HG03457 (cell line): ENCODE measurements at regions not wholly inside any gene's neighbourhood (a gene's known extent, or its start where the extent isn't known, plus 50 kb on each side); places are given as distances from the start of the nearest gene placed in this dataset.

ENCODE experiments used
- ATAC-seq: cut with Tn5 transposase; IDR thresholded peaks from one replicate; pipeline ENCODE4 v1.9.1; 2021; ENCODE audit warnings: moderate number of reproducible peaks; ENCODE audit not compliant: unreplicated experiment

DNA sequence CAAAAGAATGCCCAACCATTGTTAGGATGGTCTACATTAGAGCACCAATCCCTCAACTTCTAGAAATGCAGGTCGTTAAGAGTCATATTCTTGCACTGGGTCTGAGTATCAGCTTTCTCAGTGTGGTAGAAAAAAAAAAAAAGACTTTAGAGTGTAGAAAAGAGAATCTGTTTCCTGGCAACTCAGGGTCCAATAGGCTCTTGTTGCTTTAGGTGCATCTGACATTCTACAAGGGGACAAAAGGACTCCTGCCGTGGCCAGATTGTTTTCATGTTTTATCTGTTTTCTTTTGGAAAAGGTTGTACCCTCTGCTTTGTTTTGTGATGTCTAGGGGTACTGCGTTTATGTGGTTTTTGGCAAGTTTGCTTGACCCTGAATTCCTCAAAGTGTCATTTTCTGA, 105.4 kb upstream of the KCNK2 start:
- ATAC-seq, result no peak

DNA sequence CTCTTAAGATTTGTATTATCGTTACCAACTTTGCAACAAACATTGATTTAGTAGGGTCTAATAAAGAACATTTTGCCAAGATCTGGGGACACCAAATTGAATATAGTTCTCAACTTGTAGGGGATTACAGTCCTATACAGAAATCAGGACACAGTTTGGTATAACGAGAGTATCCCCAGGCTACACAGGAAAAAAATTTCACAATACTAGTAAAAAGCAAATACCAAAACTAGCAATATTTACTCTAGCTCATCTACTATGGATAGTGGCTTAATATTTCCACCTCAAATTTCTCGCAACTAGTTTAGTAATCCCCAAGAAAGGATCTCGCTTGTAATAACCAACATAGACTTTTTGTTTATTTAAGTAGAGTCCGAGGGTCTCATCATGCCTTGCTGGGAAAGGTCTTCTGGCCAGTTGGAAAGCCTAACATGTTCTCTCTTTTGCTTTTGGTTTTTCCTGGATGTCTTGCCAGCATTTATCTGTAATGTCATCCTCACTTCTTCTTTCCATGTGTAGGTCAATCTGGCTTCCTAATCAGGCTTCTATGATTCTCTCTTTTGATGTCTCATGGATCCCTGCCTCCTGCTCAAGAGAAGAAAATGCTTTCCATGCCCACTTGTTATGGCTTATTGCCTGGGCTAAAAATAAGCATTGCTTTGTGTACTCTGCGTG, 104.7 kb upstream of the KCNK2 start:
- no peak for ATAC-seq

DNA sequence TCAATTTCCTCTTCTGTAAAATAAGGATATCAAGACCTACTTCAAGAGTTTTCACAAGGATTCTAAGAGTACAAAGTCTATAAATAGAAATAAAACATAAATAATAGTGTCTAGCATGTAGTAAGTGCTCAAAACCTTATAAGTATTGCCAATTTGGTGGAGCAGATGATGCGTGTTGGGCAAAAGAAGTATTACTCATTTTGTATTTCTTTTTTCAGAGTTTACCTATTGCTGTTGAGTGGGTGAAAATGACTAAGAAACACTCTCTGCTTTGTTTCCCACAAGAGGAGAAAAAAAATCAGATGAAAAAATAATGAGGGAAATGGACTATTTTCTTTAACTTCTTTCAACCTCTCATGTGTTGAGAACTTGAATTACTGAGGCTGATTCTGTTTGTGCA, 103.3 kb upstream of the KCNK2 start:
- ATAC-seq, result no peak

DNA sequence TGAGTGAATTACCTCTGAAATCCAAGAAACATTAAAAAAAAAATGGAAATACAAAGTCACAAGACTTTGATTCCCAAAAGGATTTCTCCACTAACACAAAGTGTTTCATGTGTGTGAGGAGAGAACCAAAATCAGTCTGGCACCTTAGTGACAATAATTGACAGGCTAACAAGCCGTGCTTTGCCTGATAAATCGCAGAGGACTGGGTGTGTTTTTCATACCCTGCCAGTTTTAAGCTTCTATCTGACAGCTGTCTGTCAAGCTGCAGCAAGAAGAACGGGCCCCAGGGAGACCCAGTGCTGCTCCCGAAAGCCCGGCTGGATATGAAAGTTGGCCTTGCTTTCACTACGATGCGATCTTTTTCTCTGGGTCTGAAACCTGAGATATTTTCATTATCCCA, 101.6 kb upstream of the KCNK2 start:
- no peak for ATAC-seq

- no peak for ATAC-seq
Measured at GRCh38 chr1:214983126-214983869, 99.2 kb upstream of the KCNK2 start.

DNA sequence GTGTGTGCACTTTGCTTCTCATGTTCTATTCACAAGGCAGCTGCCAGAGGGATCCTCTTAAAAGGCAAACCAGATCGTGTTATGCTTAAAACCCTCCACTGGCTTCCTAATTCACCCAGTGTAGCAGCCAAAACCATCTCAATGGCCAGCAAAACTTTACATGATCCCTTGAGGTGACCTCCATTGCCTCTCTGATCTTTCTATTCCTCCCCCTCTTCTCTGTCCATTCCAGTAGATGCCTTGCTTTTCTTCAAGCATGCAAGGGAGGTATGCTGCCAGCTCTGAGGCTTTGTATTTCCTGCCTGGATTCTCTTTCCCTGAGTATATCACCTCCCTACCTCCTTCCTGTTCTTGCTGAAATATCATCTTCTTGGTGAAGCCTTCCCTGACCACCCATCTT, 93.2 kb upstream of the KCNK2 start:
- ATAC-seq, result no peak

DNA sequence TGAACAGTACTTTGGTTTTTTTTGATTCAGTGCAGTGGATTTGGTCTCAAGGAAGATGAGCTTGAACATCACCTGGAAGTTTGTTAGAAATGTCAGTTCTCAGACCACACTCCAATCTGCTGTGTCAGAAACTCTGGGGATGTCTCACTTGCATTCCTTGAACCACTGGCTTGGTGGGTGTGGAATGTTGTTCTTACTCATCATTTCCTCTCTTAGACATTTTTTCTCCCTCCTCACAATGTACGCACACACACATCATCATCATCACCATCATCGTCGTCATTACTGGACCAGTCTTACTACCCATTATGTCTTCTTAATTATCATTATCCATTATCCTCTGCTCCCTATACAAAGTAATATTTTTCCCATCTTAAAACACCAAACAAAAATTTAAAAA, 91.9 kb upstream of the KCNK2 start:
- no peak for ATAC-seq

- no peak for ATAC-seq
Measured at GRCh38 chr1:214991691-214992315, 90.7 kb upstream of the KCNK2 start.

- ATAC-seq, result no peak
Measured at GRCh38 chr1:214993419-214993818, 89.1 kb upstream of the KCNK2 start.

GRCh38 chr1:214997685-214998084, 84.9 kb upstream of the KCNK2 start:
- no peak for ATAC-seq

DNA sequence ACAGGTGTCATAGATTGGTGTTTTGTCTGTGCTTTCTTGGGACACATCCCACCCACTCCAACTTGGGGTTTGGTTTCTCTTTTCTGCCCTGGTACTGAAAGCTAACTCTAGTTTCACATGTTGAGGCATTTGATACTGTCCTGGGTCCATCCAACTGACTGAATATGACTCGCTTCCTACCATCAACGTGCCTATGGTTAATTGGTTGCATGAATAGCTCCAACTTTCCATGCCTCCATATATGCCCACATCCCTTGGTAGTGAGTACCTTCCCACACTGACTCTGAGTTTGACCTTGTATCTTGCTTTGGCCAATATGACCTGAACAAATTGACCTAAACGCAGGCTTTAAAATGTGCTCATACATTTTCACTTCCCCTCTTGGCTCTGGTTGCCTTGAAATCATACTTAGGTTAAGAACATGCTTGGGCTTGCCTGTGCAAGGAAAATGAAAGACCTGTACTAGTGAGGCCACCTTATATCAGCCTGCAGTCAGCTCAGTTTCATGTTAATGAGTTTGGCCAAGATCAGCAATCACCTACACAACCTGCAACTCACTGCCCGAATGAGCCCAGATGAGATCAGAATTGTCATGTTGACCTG, 81.0 kb upstream of the KCNK2 start:
- peak; percentile 83 for ATAC-seq

DNA sequence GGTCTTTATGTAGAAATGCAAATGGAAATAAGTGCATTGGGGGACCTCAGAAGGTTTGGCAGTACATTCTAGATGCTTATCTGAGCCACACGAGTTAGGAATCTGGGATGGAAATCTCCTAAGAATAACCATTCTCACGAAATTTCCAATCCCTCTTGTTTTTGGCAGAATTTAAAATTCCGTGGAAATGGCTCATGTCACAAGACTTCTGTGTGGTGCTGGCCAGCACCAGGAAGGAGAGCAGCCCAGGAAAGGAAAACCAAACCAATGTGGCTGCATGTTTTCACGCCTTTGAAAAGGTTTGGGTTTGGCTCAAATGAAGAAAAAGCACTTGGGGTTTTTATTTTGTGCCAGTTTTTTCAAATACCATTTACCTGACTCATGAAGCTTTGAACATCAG, 80.1 kb upstream of the KCNK2 start:
- ATAC-seq, result no peak

- ATAC-seq, result no peak
Measured at GRCh38 chr1:215003686-215004085, 78.9 kb upstream of the KCNK2 start.

- ATAC-seq, result no peak
Measured at GRCh38 chr1:215004121-215004827, 78.3 kb upstream of the KCNK2 start.

- no peak for ATAC-seq
Measured at GRCh38 chr1:215005078-215005477, 77.5 kb upstream of the KCNK2 start.

DNA sequence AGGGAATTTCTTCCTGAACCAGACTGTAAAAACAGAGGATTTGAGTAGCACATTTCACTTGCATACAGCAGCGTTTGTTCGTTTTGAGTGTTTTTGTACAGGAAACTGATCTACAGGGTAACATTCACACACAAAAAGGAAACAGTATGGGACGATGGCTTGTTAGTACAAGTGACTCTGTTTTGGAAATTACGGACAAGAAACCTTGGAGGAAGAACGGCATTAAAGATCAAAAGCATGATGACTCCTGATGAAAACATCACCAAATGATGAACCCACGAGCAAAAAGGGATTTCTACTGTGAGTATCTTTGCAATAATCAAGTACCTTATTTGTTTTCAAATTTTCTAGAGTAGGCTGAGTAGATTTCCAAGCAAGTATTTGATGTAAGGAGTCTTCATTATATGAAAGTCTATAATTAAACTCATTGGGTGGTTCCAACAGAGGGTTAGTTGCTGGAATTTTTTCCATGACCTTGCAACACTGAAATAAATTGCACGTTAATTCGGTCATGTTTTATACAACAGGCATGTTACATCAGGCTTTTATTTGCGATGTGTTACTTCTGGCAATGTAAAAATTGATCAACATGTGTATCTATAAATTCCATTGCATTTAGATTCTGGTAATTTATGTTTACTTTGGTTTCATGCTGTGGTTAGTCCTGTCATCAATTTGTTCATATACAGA, 76.7 kb upstream of the KCNK2 start:
- no peak for ATAC-seq

DNA sequence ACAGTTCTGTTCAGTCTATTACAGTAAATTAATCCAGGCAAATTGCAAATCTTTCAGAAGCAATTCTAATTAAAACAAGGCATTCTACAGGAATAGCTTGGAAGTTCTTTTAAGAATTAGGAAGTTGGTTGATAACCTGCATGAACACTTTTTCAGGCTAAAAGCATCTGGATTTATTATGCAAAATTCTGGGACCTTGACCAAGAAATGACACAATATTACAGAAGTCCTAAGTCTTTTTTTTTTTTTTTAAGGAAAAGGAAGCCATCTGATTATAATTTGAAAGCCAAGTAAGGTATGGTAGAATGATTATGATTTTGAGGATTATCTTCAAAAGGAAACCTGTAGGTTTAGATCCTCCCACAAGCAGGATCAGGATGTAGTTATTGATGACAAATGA, 74.7 kb upstream of the KCNK2 start:
- ATAC-seq, result no peak

GRCh38 chr1:215018555-215018954, 64.0 kb upstream of the KCNK2 start:
- ATAC-seq, result no peak

- no peak for ATAC-seq
Measured at GRCh38 chr1:215022204-215022603, 60.3 kb upstream of the KCNK2 start.

DNA sequence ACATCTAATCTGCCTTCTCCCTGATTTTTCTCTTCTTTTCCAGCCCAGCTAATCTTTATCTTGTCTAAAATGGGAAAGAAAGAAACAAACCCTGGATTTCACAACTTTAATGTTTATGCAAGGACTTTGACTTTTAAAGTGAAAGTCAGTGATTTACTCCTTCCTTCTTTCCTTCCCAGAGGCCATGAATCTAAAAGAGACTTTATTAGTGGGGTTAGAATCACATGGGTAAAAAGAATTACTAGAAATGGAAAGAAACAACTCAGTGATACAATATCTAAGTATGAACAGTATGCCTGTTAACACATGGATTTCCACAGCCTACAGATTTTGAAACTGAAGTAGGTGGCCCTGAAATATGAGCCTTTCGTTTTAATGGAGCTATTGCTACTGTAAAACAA, 59.8 kb upstream of the KCNK2 start:
- no peak for ATAC-seq
